ENCODE measurements at regions not wholly inside any gene's neighbourhood (a gene's known extent, or its start where the extent isn't known, plus 50 kb on each side); places are given as distances from the start of the nearest gene placed in this dataset.

DNA sequence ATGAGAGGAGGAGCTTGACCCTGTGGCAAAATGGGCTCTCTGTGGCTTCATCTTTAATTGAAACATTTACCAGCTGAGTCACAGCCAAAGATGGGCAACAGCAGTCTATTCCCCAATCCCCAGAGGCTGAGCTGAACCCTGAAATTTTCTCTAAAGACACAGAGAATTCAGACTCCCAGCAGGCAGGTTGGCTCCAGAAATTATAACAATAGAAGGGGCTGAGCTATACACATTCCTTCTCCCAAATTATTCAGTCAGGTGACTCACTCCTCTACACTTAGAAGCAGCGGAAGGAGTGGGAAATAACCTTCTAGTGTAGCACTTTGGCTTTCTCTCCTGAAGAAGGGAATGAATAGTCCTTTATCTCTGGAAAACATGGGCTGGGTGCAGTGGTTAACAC lies 264.3 kb upstream of the ARHGEF26 start:
- TF ChIP-seq EZH2phosphoT487 (IDR thresholded peaks at IDR 0.05) (no peak), CTCF (IDR thresholded peaks at IDR 0.05) (no peak), EZH2 (IDR thresholded peaks at IDR 0.05) (no peak)
